Renal cortical epithelial cell (primary cell): ENCODE measurements at regions not wholly inside any gene's neighbourhood (a gene's known extent, or its start where the extent isn't known, plus 50 kb on each side); places are given as distances from the start of the nearest gene placed in this dataset.
"Not testable (repeated sequence)": the region's sequence is repeated elsewhere in the genome, so short reads cannot be mapped to it uniquely, and the experiment has no call there.

Experiments
- DNase-seq: peaks from one replicate; pipeline ENCODE4 v3.0.0-alpha.2; 2011; ENCODE audit warnings: low read depth

- no peak for DNase-seq
Measured at GRCh38 chr16:26717826-26718225, 348.9 kb upstream of the C16orf82 start.

- no peak for DNase-seq
Measured at GRCh38 chr16:26721290-26721689, 345.4 kb upstream of the C16orf82 start.

DNA sequence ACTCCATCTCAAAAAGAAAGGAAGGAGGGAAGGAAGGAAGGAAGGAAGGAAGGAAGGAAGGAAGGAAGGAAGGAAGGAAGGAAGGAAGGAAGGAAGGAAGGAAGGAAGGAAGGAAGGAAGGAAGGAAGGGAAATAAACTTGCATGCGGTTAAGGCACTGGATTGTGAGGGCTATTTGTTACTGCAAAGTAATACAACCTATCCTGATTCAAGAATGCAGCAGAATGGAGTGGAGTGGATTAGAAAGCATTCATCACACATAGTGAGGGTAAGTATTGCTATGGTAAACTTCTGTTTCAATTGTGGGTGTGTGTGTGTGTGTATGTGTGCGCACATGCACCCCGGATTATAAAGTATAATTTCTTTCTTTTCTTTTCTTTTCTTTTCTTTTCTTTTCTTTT lies 344.8 kb upstream of the C16orf82 start:
- not testable (repeated sequence) for DNase-seq

DNA sequence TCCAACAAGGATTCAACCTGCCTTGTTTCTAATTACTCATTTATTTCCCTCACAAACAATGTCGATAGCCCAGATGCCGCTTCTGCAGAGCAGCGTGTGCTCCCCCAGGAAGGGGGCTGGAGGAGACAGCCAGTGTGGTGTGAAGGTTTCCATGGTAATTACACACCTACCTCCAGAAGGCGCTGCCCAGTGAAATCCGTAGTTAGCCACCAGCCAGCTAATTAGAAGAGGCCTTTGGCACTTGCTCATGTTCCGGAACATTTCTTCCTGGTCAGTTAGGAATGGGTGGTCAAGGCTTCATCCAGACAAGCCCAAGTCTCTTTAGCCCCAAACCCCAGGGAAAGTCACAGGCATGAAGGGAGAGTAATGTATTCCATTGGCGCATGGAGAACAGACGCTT lies 342.5 kb upstream of the C16orf82 start:
- DNase-seq, result no peak

DNA sequence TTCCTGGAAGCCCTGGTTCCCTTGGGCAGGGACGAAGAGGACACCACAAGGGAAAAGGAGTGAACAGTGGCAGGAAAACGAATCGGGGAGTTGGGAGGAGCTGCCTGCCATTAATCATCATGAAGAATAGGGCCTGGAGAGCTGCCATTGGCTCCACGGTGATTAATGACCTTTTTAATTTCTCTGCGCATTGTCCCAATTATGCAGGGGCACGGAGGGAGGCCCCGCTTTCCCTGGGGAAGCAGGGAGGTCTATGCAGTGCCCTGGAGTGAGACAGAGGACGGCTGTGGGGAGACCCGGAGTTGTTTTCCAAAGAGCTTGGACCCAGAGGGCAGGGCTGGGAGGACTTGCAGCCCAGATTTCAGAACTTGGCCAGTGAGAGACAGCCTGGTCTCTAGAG lies 338.9 kb upstream of the C16orf82 start:
- no peak for DNase-seq

GRCh38 chr16:26729951-26730541 lies 336.7 kb upstream of the C16orf82 start:
- no peak for DNase-seq

GRCh38 chr16:26731729-26732128 lies 335.0 kb upstream of the C16orf82 start:
- DNase-seq, result no peak

GRCh38 chr16:26733710-26734109 lies 333.0 kb upstream of the C16orf82 start:
- no peak for DNase-seq

GRCh38 chr16:26735521-26735920 lies 331.2 kb upstream of the C16orf82 start:
- DNase-seq, result no peak

- no peak for DNase-seq
Measured at GRCh38 chr16:26736084-26736483, 330.6 kb upstream of the C16orf82 start.

DNA sequence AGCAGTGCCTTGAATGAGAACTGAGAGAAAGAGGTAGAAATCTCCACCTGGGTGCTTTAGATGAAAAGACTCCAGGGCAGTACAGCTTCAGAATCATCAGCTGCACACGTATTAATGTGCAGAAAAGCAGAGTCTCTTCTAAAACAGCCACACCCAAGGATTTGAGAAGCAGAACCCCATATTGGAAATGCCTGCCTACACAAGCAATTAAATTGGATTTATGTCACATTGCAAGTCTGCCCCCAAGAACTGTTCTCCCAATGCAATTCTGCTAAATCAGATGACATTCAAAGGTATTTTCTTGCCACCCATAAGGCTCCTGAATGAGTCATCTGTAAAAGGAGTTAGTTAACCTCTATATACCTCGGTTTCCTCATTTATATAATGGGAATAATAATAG lies 326.0 kb upstream of the C16orf82 start:
- no peak for DNase-seq

GRCh38 chr16:26742040-26742439 lies 324.7 kb upstream of the C16orf82 start:
- no peak for DNase-seq

DNA sequence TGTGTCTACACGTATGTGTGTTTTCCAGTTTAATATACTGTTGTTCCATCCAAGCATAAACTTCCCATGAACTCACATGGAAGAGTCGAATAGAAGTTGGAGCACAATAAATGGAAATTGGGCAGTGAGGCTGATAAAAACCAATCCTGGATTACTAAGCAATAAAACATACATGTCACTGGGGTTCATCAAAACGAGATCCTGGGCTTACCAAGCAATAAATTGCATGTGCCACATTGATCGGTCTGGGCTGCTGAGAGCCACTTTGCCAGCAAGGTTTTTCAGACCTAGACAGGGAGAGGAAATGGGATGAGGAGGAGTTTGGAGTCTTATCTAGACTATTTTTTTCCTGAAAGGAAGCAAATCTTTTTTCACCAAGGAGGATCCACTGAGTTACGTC lies 322.3 kb upstream of the C16orf82 start:
- no peak for DNase-seq

DNA sequence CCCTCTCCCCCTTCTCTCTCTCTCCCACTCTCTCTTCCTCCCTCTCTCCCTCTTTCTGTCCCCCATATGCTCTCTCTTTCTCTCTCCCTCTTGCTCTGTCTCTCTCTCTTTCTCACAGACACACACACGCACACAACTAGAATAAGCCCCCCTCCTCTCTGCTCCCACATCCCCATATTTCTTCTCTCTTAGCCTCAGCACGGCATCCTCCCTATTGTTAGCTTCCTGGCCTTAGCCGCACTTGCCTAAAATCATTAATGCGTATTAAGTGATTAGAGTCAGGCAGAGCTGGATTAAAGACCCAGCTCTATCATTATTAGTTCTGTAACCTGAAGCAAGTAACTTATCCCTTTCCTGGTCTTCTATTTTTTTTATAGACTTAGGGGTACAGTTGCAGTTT lies 319.0 kb upstream of the C16orf82 start:
- no peak for DNase-seq

- DNase-seq, result no peak
Measured at GRCh38 chr16:26749072-26749471, 317.7 kb upstream of the C16orf82 start.

- no peak for DNase-seq
Measured at GRCh38 chr16:26752166-26752565, 314.6 kb upstream of the C16orf82 start.

- no peak for DNase-seq
Measured at GRCh38 chr16:26756633-26757032, 310.1 kb upstream of the C16orf82 start.

GRCh38 chr16:26762594-26762993 lies 304.1 kb upstream of the C16orf82 start:
- DNase-seq, result no peak

DNA sequence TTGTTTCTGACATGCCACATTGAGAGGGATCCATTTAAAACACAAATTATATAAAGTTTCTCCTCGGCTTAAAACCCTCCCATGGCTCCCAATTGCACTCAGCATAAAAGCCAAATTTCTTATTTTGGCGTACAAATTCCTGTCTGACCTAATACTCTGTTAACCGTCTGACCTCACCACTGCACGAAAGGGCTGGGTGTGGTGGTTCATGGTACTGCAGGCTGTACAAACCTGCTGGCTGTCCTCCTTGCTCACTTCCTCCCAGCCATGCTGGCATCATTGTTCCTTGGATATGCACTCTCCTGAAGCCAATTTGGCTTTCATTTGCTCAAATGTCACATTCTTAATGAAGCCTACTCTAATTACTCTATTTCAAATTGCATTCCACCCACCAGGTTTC lies 301.6 kb upstream of the C16orf82 start:
- DNase-seq, result no peak

GRCh38 chr16:26768385-26769010 lies 298.2 kb upstream of the C16orf82 start:
- no peak for DNase-seq

- no peak for DNase-seq
Measured at GRCh38 chr16:26770547-26770946, 296.2 kb upstream of the C16orf82 start.

DNA sequence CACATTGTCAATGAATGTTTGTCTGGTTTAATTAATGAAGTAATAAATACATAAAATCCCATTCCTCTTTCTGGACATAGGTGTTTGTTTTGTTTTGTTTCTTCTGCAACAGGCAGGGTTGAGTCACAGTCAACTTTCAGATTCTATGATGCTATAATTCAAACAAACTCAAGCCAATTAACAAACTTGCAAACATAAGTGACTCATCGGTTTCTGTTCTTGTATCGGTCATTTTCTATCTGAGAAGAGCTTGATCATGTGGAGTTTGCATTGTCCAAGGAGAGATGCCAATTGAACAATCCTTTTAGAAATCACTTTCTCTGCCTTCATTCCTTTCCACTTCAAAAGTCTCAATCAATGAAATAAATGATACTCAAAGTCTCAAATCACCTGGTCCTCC lies 294.2 kb upstream of the C16orf82 start:
- DNase-seq, result no peak

DNA sequence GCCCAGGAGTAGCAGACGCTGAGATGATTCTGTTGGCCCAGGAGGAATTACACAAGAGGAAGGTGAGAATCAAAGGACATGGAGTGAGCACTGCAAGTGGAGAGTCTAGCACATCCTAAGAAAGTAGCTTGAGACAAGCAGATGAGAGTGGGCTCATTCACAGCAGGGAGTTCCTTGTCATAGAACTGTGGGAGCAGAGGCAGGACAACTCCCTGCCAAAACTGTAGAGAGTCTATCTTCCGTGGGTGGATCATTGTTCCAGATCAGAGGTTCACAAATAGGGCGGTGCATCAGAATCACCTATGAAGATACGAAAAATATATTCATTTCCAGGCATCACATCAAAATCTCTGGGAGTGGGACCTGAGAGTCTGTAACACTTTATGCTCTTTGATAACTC lies 288.9 kb upstream of the C16orf82 start:
- no peak for DNase-seq

DNA sequence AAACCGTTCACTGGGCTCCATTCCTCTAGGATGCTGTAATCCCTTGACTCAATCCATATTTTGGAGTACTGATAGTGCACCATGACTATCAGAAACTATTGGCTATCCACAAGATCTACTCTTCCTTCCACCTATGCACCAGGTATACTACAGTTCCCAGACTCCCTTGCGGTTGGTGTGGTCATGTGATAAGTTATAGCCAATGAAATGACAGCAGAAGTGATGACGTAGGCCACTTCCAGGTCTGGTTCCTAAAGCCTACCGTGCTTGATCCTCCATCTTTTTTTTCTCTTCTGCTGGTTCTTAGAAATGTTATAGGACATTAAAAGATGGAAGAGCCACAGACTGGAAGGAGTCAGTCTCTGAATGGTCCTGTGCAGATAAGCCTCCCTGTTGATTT lies 278.8 kb upstream of the C16orf82 start:
- no peak for DNase-seq
